ENCODE measurements at regions not wholly inside any gene's neighbourhood (a gene's known extent, or its start where the extent isn't known, plus 50 kb on each side); places are given as distances from the start of the nearest gene placed in this dataset.

- TF ChIP-seq, protein P1, sequence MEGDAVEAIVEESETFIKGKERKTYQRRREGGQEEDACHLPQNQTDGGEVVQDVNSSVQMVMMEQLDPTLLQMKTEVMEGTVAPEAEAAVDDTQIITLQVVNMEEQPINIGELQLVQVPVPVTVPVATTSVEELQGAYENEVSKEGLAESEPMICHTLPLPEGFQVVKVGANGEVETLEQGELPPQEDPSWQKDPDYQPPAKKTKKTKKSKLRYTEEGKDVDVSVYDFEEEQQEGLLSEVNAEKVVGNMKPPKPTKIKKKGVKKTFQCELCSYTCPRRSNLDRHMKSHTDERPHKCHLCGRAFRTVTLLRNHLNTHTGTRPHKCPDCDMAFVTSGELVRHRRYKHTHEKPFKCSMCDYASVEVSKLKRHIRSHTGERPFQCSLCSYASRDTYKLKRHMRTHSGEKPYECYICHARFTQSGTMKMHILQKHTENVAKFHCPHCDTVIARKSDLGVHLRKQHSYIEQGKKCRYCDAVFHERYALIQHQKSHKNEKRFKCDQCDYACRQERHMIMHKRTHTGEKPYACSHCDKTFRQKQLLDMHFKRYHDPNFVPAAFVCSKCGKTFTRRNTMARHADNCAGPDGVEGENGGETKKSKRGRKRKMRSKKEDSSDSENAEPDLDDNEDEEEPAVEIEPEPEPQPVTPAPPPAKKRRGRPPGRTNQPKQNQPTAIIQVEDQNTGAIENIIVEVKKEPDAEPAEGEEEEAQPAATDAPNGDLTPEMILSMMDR (IDR thresholded peaks at IDR 0.05; ENCODE audit: partially characterized antibody, unreplicated experiment) = no peak
- no peak for DNase-seq
- H3K36me3 Mint-ChIP-seq (ENCODE audit: unreplicated experiment) = no peaks in the 10 kb centered on the region
- H3K27ac Mint-ChIP-seq (ENCODE audit: unreplicated experiment) = no peak overlapping the region
- H3K4me1 Mint-ChIP-seq (ENCODE audit: low read depth, unreplicated experiment) = no peaks in the 10 kb centered on the region
- no peaks in the 10 kb centered on the region for H3K9me3 Mint-ChIP-seq (ENCODE audit: unreplicated experiment)
- no peak overlapping the region for H3K4me3 Mint-ChIP-seq (ENCODE audit: unreplicated experiment)
- H3K27me3 Mint-ChIP-seq (ENCODE audit: unreplicated experiment) = no peaks in the 10 kb centered on the region
These were observed 121.4 kb upstream of the FOXF1 start for GRCh38 chr16:86388976-86389375.

- Mint-ChIP-seq H3K27ac (ENCODE audit: unreplicated experiment) (no peak overlapping the region), H3K9me3 (ENCODE audit: unreplicated experiment) (no peaks in the 10 kb centered on the region), H3K27me3 (ENCODE audit: unreplicated experiment) (no peaks in the 10 kb centered on the region), H3K4me3 (ENCODE audit: unreplicated experiment) (no peak overlapping the region), H3K36me3 (ENCODE audit: unreplicated experiment) (no peaks in the 10 kb centered on the region), H3K4me1 (ENCODE audit: low read depth, unreplicated experiment) (no peaks in the 10 kb centered on the region)
- TF ChIP-seq, protein P1 (IDR thresholded peaks at IDR 0.05; ENCODE audit: partially characterized antibody, unreplicated experiment) = no peak
- DNase-seq = no peak
These were observed 120.6 kb upstream of the FOXF1 start for GRCh38 chr16:86389566-86390328.

- Mint-ChIP-seq H3K9me3 (ENCODE audit: unreplicated experiment) (peaks cover 2% of the 10 kb centered on the region), H3K27me3 (ENCODE audit: unreplicated experiment) (no peaks in the 10 kb centered on the region), H3K4me3 (ENCODE audit: unreplicated experiment) (no peak overlapping the region), H3K4me1 (ENCODE audit: low read depth, unreplicated experiment) (no peaks in the 10 kb centered on the region), H3K36me3 (ENCODE audit: unreplicated experiment) (no peaks in the 10 kb centered on the region), H3K27ac (ENCODE audit: unreplicated experiment) (no peak overlapping the region)
- no peak for DNase-seq
- TF ChIP-seq, protein P1 (IDR thresholded peaks at IDR 0.05; ENCODE audit: partially characterized antibody, unreplicated experiment) = no peak
These were observed 120.0 kb upstream of the FOXF1 start for GRCh38 chr16:86390335-86390734.

- Mint-ChIP-seq H3K4me3 (ENCODE audit: unreplicated experiment) (no peak overlapping the region), H3K27me3 (ENCODE audit: unreplicated experiment) (no peaks in the 10 kb centered on the region), H3K4me1 (ENCODE audit: low read depth, unreplicated experiment) (no peaks in the 10 kb centered on the region), H3K9me3 (ENCODE audit: unreplicated experiment) (peaks cover 2% of the 10 kb centered on the region), H3K36me3 (ENCODE audit: unreplicated experiment) (no peaks in the 10 kb centered on the region), H3K27ac (ENCODE audit: unreplicated experiment) (no peak overlapping the region)
- DNase-seq = no peak
- TF ChIP-seq, protein P1 (IDR thresholded peaks at IDR 0.05; ENCODE audit: partially characterized antibody, unreplicated experiment) = no peak
These were observed 118.8 kb upstream of the FOXF1 start for GRCh38 chr16:86391486-86391885.

DNA sequence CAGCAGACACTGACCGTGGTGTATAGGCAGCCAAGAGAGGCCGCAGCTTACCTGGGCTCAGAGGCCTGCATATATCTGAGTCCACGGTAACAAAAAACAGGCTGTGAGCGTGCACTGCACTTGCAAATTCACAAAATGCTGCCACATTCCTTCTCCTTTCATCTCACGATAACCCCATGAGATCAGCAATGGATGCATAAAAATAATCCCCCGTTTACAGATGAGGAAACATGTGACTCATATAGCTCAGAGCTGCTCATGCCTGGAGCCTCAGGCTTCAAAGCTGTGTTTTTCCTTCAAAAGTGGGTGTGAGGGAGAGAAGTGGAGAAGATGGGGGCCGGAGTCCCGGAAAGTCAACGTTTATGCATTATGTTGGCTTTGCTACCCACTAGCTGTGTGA, 118.3 kb upstream of the FOXF1 start:
- H3K36me3 Mint-ChIP-seq (ENCODE audit: unreplicated experiment) = no peaks in the 10 kb centered on the region
- peaks cover 2% of the 10 kb centered on the region for H3K9me3 Mint-ChIP-seq (ENCODE audit: unreplicated experiment)
- H3K4me3 Mint-ChIP-seq (ENCODE audit: unreplicated experiment) = no peak overlapping the region
- H3K27me3 Mint-ChIP-seq (ENCODE audit: unreplicated experiment) = no peaks in the 10 kb centered on the region
- H3K4me1 Mint-ChIP-seq (ENCODE audit: low read depth, unreplicated experiment) = no peaks in the 10 kb centered on the region
- no peak for DNase-seq
- TF ChIP-seq, protein P1 (IDR thresholded peaks at IDR 0.05; ENCODE audit: partially characterized antibody, unreplicated experiment) = no peak
- no peak overlapping the region for H3K27ac Mint-ChIP-seq (ENCODE audit: unreplicated experiment)

All from glutamatergic neuron (in vitro differentiated cells).